Fibroblast of peridontal ligament (primary cell): ENCODE measurements at regions not wholly inside any gene's neighbourhood (a gene's known extent, or its start where the extent isn't known, plus 50 kb on each side); places are given as distances from the start of the nearest gene placed in this dataset.

ENCODE experiments used
- DNase-seq: peaks from one replicate; pipeline ENCODE4 v3.0.0-alpha.2; 2010; ENCODE audit errors: extremely low read depth

GRCh38 chr12:78585132-78585531 is 279.4 kb upstream of the SYT1 start:
- no peak for DNase-seq

GRCh38 chr12:78586790-78587189 is 277.8 kb upstream of the SYT1 start:
- no peak for DNase-seq

- no peak for DNase-seq
Measured at GRCh38 chr12:78599366-78599765, 265.2 kb upstream of the SYT1 start.

GRCh38 chr12:78600541-78600940 is 264.0 kb upstream of the SYT1 start:
- no peak for DNase-seq

- no peak for DNase-seq
Measured at GRCh38 chr12:78611504-78611903, 253.1 kb upstream of the SYT1 start.

- no peak for DNase-seq
Measured at GRCh38 chr12:78612190-78612589, 252.4 kb upstream of the SYT1 start.

GRCh38 chr12:78617683-78618082 is 246.9 kb upstream of the SYT1 start:
- no peak for DNase-seq

GRCh38 chr12:78622529-78623195 is 241.9 kb upstream of the SYT1 start:
- DNase-seq = no peak

GRCh38 chr12:78628491-78629100 is 236.0 kb upstream of the SYT1 start:
- no peak for DNase-seq

- peak; percentile 40 for DNase-seq
Measured at GRCh38 chr12:78636231-78636855, 228.2 kb upstream of the SYT1 start.

- peak; percentile 8 for DNase-seq
Measured at GRCh38 chr12:78641837-78642423, 222.6 kb upstream of the SYT1 start.

GRCh38 chr12:78645956-78646355 is 218.6 kb upstream of the SYT1 start:
- peak; percentile 36 for DNase-seq

- no peak for DNase-seq
Measured at GRCh38 chr12:78651755-78652154, 212.8 kb upstream of the SYT1 start.

GRCh38 chr12:78666584-78666983 is 198.0 kb upstream of the SYT1 start:
- no peak for DNase-seq

- peak; percentile 95 for DNase-seq
Measured at GRCh38 chr12:78671295-78671694, 193.3 kb upstream of the SYT1 start.

- DNase-seq = no peak
Measured at GRCh38 chr12:78672033-78672432, 192.5 kb upstream of the SYT1 start.

GRCh38 chr12:78674311-78675090 is 190.1 kb upstream of the SYT1 start:
- peak; percentile 59 for DNase-seq

GRCh38 chr12:78680596-78680995 is 184.0 kb upstream of the SYT1 start:
- DNase-seq = no peak

GRCh38 chr12:78683031-78683430 is 181.5 kb upstream of the SYT1 start:
- no peak for DNase-seq

GRCh38 chr12:78683626-78684025 is 180.9 kb upstream of the SYT1 start:
- DNase-seq = no peak

- DNase-seq = no peak
Measured at GRCh38 chr12:78684419-78684818, 180.2 kb upstream of the SYT1 start.

GRCh38 chr12:78695749-78696148 is 168.8 kb upstream of the SYT1 start:
- no peak for DNase-seq
